ENCODE measurements at regions not wholly inside any gene's neighbourhood (a gene's known extent, or its start where the extent isn't known, plus 50 kb on each side); places are given as distances from the start of the nearest gene placed in this dataset.

DNA sequence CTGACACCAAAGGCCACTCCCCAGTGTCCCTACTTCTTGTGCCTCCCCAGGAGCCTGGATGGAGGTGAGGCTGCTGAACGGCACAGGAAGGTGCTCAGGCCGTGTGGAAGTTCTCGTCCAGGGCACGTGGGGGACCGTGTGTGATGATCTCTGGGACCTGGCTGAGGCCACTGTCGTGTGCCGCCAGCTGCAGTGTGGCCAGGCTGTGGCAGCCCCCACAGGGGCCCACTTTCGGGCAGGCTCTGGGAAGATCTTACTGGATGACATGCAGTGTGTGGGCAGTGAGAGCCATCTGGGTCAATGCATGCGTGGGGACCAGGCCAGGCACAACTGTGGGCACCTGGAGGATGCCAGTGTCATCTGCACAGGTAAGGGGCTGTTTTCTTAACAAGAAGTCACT lies 57.0 kb upstream of the C10orf120 start (continued):
- TF ChIP-seq ZNF367 (CRISPR knock-in tag; IDR thresholded peaks at IDR 0.05; ENCODE audit: borderline replicate concordance) (no peak), SMARCC2 (IDR thresholded peaks at IDR 0.05) (no peak), ZNF431 (CRISPR knock-in tag; IDR thresholded peaks at IDR 0.05; ENCODE audit: borderline replicate concordance, low read depth) (no peak), ZNF34 (CRISPR knock-in tag; IDR thresholded peaks at IDR 0.05; ENCODE audit: borderline replicate concordance) (no peak), ZNF12 (CRISPR knock-in tag; IDR thresholded peaks at IDR 0.05) (no peak), ZNF138 (CRISPR knock-in tag; IDR thresholded peaks at IDR 0.05; ENCODE audit: low read depth) (no peak), XRCC5 (optimal IDR thresholded peaks at IDR 0.05; ENCODE audit: low read length) (no peak), ZNF558 (CRISPR knock-in tag; IDR thresholded peaks at IDR 0.05; ENCODE audit: borderline replicate concordance) (no peak)

DNA sequence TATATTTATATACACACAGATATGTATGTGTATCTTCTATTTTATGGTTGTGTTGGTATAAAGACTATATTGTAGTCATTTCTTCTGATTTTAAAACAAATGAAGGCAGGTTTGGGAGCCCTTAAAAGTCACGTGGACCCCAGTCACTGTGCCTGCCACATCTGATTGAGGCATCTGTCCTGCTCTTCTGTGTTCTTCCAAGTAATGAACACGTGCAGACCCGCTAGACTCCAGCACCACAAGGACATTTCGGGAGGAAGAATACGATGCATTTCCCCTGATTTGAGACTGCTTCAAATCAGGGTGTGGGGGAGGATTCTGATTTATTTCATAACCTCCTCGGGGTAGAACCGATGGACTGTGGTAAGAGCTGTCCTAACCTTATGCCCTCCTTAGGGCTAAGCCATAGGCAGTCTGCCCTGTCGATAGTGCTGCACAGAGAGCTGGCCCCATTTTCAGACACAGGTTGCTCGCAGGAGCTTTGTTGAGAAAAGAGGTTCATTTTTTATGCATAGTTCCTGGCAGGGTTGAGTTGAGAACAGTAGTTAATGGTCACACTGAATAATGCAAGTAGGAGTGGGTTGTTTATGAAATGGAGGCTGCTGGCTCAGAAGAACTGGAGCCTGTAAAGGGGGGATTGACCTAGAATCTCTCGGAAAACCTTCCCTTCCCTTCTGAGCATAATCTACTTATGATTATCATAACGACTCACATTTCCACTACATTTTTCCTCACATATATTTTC lies 55.0 kb upstream of the C10orf120 start:
- H3K36me3 ChIP-seq (replicated peaks in 1 of 2; ENCODE audit: control insufficient read depth in 1 of 2, insufficient read depth in 2 of 2, low read length in 2 of 2) = no peaks in the 10 kb centered on the region
- no peaks in the 10 kb centered on the region for H4K20me1 ChIP-seq (ENCODE audit: insufficient read depth, low read length)
- no peak overlapping the region for H3K4me3 ChIP-seq (replicated peaks in 1 of 3; ENCODE audit: insufficient read depth in 1 of 3, low read depth in 2 of 3, low read length in 3 of 3)
- intact Hi-C loops (cut with micrococcal nuclease; ENCODE audit: unreplicated experiment) = no loop called here
- no TSS peak for BruUV-seq (replicated peaks)
- peaks cover 0 to 13% of the 10 kb centered on the region in 2 experiments; a peak in 2 of 5 replicates for H3K27me3 ChIP-seq (ENCODE audit: control insufficient read depth in 1 of 2, insufficient read depth in 2 of 2, low read length in 2 of 2)
- ChIA-PET POLR2A (no interaction called here), CTCF (ENCODE audit: low intra/inter-chr PET ratio, low total read pairs) (no interaction called here)
- H3K27ac ChIP-seq (ENCODE audit: extremely low read length, insufficient read depth, low read length) = no peak overlapping the region
- no peak overlapping the region for H3K9ac ChIP-seq (ENCODE audit: insufficient read depth, low read depth, low read length)
- DNase-seq (ENCODE audit: low spot score) (no peak), ATAC-seq (no peak), FAIRE-seq (no peak)
- 8% methylated on average over 11 of the region's 11 CpGs for WGBS (ENCODE audit: low lambda C conversion rate)
- in situ Hi-C loops (cut with HindIII; ENCODE audit: extremely low pct_ligation_motif_present, low pct_unique_long_range_greater_than_20kb) = no loop called here
- no peaks in the 10 kb centered on the region for H3K4me1 ChIP-seq (ENCODE audit: insufficient read depth, low read length)
- no peaks in the 10 kb centered on the region for H3K79me2 ChIP-seq (ENCODE audit: insufficient read depth, low read length)
- H2AFZ ChIP-seq (ENCODE audit: low read length) = no peak overlapping the region
- no peak overlapping the region for H3K4me2 ChIP-seq (ENCODE audit: low read depth, low read length)
- TF ChIP-seq, protein P1, sequence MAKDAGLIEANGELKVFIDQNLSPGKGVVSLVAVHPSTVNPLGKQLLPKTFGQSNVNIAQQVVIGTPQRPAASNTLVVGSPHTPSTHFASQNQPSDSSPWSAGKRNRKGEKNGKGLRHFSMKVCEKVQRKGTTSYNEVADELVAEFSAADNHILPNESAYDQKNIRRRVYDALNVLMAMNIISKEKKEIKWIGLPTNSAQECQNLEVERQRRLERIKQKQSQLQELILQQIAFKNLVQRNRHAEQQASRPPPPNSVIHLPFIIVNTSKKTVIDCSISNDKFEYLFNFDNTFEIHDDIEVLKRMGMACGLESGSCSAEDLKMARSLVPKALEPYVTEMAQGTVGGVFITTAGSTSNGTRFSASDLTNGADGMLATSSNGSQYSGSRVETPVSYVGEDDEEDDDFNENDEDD (CRISPR knock-in tag; IDR thresholded peaks at IDR 0.05; ENCODE audit: borderline replicate concordance) = no peak
- TF ChIP-seq NFYB (CRISPR knock-in tag; IDR thresholded peaks at IDR 0.05) = no peak
- TF ChIP-seq, protein P2, sequence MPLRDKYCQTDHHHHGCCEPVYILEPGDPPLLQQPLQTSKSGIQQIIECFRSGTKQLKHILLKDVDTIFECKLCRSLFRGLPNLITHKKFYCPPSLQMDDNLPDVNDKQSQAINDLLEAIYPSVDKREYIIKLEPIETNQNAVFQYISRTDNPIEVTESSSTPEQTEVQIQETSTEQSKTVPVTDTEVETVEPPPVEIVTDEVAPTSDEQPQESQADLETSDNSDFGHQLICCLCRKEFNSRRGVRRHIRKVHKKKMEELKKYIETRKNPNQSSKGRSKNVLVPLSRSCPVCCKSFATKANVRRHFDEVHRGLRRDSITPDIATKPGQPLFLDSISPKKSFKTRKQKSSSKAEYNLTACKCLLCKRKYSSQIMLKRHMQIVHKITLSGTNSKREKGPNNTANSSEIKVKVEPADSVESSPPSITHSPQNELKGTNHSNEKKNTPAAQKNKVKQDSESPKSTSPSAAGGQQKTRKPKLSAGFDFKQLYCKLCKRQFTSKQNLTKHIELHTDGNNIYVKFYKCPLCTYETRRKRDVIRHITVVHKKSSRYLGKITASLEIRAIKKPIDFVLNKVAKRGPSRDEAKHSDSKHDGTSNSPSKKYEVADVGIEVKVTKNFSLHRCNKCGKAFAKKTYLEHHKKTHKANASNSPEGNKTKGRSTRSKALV (CRISPR knock-in tag; IDR thresholded peaks at IDR 0.05) = no peak
- TF ChIP-seq KLF12 (CRISPR knock-in tag; IDR thresholded peaks at IDR 0.05; ENCODE audit: borderline replicate concordance) = no peak
- no peak for TF ChIP-seq ZNF451 (CRISPR knock-in tag; IDR thresholded peaks at IDR 0.05)
- TF ChIP-seq SSRP1 (CRISPR knock-in tag; IDR thresholded peaks at IDR 0.05) = no peak
- no peak for TF ChIP-seq PREB (CRISPR knock-in tag; IDR thresholded peaks at IDR 0.05)
- TF ChIP-seq SPEN (CRISPR knock-in tag; IDR thresholded peaks at IDR 0.05; ENCODE audit: low read depth) = no peak
- no peak for TF ChIP-seq RXRA (CRISPR knock-in tag; IDR thresholded peaks at IDR 0.05)
- no peaks in the 10 kb centered on the region for H3K9me3 ChIP-seq (ENCODE audit: low read length)

All from HepG2 (cell line).